Memory B cell (primary cell): ENCODE measurements at regions not wholly inside any gene's neighbourhood (a gene's known extent, or its start where the extent isn't known, plus 50 kb on each side); places are given as distances from the start of the nearest gene placed in this dataset.
A peak's percentile ranks its signal among the peaks of the same experiment; 100 is the strongest.

Experiments
- ATAC-seq: fragments of 150-1000 bp; cut with Tn5 transposase; 2 replicates; pipeline ENCODE4 v1.10.0; 2021; ENCODE audit warnings: low read depth, mild to moderate bottlenecking, moderate library complexity
- DNase-seq, 2 donors: peaks; one replicate each; pipeline ENCODE4 v3.0.0; 2022; ENCODE audit warnings: low spot score in 2 of 2
- H3K27ac Mint-ChIP-seq: one replicate; pipeline ENCODE4 v1.8.0; 2022; ENCODE audit warnings: mild to moderate bottlenecking, moderate library complexity, mixed read lengths
- H3K27me3 Mint-ChIP-seq: one replicate; pipeline ENCODE4 v1.8.0; 2022; ENCODE audit warnings: mixed read lengths
- H3K36me3 Mint-ChIP-seq: one replicate; pipeline ENCODE4 v1.8.0; 2022; ENCODE audit warnings: mild to moderate bottlenecking, mixed read lengths
- H3K4me1 Mint-ChIP-seq: one replicate; pipeline ENCODE4 v1.8.0; 2022; ENCODE audit warnings: mixed read lengths
- H3K4me3 Mint-ChIP-seq: one replicate; pipeline ENCODE4 v1.8.0; 2022; ENCODE audit warnings: mild to moderate bottlenecking, moderate library complexity, mixed read lengths
- H3K9me3 Mint-ChIP-seq: one replicate; pipeline ENCODE4 v1.8.0; 2022; ENCODE audit warnings: mixed read lengths

DNA sequence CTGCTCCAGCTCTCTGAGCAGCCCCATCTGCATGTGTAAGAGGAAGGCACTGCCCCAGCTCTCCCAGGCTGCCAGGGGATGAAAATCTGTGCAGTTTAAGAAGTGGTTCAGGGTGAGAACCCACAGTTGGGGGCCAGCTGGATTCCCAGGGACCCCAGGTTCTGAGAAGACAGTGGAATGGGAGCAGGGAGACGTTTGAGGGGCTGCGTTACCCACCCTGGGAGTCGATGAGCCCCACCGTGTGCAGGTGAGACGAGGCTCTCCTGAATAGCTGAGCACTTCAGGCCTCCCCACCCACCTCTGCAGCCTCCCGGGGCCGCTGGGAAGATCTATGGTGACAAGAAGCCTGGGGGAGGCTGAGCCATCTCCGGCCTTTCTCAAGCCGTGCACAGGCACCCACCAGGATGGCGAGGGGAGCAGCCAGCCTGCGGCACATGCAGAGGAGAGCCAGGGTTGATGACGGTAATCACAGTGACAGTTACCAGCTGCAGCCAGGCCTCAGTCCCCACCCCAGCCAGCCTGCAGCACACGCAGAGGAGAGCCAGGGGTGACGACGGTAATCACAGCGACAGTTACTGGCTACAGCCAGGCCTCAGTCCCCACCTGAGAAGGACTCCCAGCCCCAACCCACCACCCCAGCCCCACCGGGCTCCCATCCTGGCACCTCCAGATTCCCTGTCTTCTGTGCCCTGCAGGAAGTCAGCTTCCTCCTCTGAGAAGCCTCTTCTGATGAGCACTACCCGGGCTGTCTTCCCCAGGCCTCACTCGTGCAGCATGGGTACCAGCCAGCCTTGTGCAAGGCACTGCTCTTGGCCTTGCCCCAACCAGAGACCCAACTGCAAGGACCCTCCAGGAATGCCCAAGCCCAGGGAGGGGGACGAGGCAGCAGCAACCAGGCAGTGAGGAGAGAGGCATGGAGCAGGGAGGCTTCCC, 150.8 kb upstream of the PPP1R26 start:
- Mint-ChIP-seq H3K4me3 (no peak overlapping the region), H3K36me3 (no peaks in the 10 kb centered on the region), H3K4me1 (no peaks in the 10 kb centered on the region), H3K27me3 (peaks cover 6% of the 10 kb centered on the region), H3K27ac (no peak overlapping the region), H3K9me3 (no peaks in the 10 kb centered on the region)
- no peak for ATAC-seq
- DNase-seq: peak in 1 of 2 donors; percentile 5

DNA sequence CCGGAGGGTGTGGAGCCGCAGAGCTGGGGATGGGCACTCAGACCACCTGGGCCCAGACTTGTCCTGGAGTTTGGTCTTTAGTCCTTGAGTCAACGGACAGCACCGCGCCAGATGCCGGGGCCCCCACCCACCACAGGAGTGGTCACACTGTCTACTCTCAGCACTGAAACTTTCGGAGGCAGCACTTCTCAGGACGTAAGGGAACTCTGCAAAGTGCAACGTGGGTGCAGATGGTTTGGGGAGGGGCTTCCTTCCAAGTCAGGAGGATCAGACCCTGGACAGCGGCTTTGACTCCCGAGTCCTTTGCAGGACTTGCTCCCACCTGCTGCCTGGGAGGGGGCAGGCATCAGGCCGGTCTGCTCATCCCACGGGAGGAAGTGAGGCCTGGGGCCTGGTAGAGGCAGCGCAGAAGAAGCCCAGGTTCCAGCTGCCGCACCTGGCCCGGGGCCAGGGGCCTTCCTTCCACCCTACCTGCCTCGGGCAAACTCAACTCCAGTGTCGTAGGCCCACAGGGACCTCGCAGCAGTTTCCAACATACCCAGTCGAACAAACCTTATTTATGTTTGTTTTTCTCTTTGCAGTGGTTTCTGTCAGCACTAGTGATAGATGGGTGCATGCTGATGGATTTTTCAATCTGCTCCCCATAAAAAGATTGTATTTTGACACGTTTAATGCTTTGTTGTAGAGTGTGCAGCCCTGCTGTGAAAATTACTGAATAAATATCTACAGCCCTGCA, 149.8 kb upstream of the PPP1R26 start:
- Mint-ChIP-seq H3K27ac (no peak overlapping the region), H3K36me3 (no peaks in the 10 kb centered on the region), H3K4me1 (no peaks in the 10 kb centered on the region), H3K4me3 (no peak overlapping the region), H3K27me3 (peaks cover 6% of the 10 kb centered on the region), H3K9me3 (no peaks in the 10 kb centered on the region)
- DNase-seq: peak in 1 of 2 donors; percentile 5
- ATAC-seq: no peak

DNA sequence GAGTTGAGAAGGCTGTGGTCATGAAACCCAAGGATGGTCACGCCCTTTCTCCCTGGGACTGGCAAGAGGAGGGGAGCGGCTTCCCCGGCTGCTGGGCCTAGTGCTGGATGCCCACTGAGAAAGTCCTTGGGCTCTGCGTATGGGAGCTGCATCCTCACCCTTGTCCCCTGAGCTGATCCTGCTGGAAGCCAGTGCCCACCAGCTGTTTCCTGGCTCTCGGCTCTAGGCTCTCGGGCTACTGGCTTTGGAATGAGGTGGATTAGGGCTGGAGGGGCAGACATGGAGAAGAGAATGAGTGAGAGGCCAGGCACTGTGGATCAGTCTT, 149.3 kb upstream of the PPP1R26 start:
- no peaks in the 10 kb centered on the region for H3K9me3 Mint-ChIP-seq
- H3K4me3 Mint-ChIP-seq: no peak overlapping the region
- no peaks in the 10 kb centered on the region for H3K4me1 Mint-ChIP-seq
- ATAC-seq: no peak
- no peaks in the 10 kb centered on the region for H3K36me3 Mint-ChIP-seq
- H3K27ac Mint-ChIP-seq: no peak overlapping the region
- peak in 1 of 2 donors; percentile 3 for DNase-seq
- peaks cover 6% of the 10 kb centered on the region for H3K27me3 Mint-ChIP-seq

DNA sequence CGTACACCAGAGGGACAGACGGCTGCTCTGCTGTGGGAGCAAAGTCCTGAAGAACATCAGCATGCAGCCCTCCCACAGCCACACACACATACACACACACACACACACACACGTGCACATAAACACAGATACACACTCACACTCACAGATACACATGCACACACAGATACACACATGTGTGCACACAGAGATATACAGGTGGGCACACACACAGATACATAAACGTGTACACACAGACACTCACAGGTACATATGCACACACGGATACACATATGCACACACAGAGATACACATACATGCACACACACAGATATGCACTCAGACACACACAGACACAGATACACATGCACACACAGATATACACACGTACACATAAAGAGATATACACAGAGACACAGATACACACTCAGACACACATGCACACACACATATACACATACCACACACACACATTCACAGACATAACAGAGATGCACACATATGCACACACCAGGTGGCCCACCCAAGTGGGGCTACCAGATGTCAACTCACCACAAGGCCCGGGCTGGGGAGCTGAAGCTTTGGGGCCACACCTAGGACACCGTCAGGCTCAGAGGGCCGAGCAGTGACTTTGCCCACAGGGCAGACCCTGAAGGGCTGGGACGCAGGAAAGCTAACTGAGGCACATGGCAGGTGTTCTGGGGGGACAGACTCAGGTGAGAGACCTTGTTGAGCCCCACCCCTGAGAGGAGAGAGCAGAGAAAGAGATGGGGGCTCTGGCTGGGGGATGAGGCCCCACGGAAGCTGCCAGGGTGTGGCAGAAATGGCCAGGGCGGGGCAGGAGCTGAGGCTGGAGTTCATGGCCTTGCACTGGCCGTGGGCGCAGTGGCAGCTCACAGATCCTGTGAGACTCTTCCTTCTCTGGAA, 148.6 kb upstream of the PPP1R26 start:
- Mint-ChIP-seq H3K4me3 (no peak overlapping the region), H3K27ac (no peak overlapping the region), H3K36me3 (no peaks in the 10 kb centered on the region), H3K9me3 (no peaks in the 10 kb centered on the region), H3K4me1 (no peaks in the 10 kb centered on the region), H3K27me3 (peaks cover 6% of the 10 kb centered on the region)
- DNase-seq: peak in 1 of 2 donors; percentile 4
- ATAC-seq: no peak

DNA sequence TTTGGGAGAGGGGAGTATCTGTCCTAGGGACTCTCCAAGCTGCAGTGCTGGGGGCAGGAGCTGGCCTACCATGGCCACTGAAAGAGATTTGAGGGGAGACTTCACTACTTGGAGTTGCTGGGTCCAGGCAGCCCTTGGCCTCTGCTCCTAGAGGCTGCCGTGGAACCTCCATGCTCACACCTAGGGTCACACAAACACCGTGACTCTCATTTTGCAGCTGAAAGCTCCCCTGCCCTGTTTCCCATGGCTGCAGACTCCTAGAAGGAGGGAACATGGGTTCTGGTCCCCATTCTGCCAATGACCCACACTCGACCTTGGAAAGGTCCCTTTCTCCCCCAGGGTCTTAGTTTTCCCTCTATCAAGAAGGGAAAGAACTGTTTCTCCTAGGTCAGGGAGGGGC, 147.1 kb upstream of the PPP1R26 start:
- Mint-ChIP-seq H3K9me3 (peaks cover 3% of the 10 kb centered on the region), H3K4me3 (no peak overlapping the region), H3K36me3 (no peaks in the 10 kb centered on the region), H3K27ac (no peak overlapping the region), H3K27me3 (peaks cover 10% of the 10 kb centered on the region), H3K4me1 (no peaks in the 10 kb centered on the region)
- DNase-seq (peak in 1 of 2 donors; percentile 6), ATAC-seq (no peak)

DNA sequence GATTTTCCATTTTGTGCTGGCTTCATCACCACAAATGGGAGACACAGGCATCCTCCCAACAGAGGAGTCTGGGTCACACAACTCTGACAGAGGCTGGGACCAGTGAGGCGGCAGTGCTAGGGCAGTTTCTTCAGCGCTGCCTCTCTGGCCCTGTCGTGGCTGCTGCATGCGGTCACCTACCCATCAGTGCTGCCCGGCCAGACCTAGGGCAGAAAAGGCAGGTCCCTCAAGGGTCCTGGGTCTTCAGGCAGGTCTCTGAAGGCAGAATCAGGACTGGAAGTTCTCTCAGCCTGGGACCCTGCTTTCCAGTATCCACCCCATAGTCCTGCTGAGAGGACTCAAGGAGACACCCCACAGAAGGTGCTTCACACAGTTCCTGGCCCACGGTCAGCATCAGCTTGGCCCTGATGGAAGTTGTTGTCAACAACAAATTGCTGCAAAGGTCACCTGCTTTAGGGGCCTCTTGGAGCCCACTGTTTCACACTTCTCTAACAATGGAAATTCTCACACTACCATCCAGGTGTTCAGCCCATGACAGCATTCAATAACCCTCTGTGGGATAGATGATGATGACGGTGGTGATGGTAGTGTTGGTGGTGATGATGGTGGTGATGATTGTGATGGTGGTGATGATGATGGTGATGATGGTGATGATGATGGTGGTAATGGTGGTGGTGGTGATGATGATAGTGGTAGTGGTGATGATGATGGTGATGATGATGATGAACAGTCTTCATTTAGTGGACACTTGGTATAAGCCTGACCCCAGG, 146.4 kb upstream of the PPP1R26 start:
- no peak overlapping the region for H3K4me3 Mint-ChIP-seq
- peaks cover 7% of the 10 kb centered on the region for H3K27me3 Mint-ChIP-seq
- H3K4me1 Mint-ChIP-seq: no peaks in the 10 kb centered on the region
- peaks cover 3% of the 10 kb centered on the region for H3K9me3 Mint-ChIP-seq
- H3K36me3 Mint-ChIP-seq: no peaks in the 10 kb centered on the region
- DNase-seq: no peak
- H3K27ac Mint-ChIP-seq: no peak overlapping the region
- no peak for ATAC-seq

DNA sequence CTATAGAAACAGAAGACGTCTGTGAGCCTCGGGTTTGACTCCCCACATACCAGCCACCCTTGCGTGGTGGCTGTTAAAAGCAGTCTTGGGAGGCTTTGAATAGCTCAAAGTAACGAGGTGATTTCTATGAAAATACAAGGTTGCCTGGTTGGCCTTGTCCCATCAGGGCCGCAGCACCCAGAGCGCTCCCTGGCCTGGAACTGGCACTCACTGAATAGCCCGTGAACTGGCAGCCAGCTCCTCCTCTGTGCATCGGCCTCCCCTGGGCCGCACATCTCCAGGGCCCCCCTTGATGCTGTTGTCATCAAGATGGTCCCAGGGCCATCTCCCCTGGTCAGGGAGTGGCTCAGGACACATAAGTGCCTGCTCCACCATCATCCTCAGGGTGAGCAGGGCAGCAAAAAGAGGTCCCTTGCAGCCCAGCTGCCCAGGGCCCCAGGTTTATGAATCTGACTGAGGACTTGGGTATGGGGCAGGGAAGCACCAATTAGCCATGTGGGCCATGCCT, 144.6 kb upstream of the PPP1R26 start:
- H3K9me3 Mint-ChIP-seq: peaks cover 3% of the 10 kb centered on the region
- no peaks in the 10 kb centered on the region for H3K4me1 Mint-ChIP-seq
- H3K27ac Mint-ChIP-seq: no peak overlapping the region
- ATAC-seq: no peak
- no peak overlapping the region for H3K4me3 Mint-ChIP-seq
- no peaks in the 10 kb centered on the region for H3K36me3 Mint-ChIP-seq
- peak in 1 of 2 donors; percentile 5 for DNase-seq
- peaks cover 8% of the 10 kb centered on the region for H3K27me3 Mint-ChIP-seq

DNA sequence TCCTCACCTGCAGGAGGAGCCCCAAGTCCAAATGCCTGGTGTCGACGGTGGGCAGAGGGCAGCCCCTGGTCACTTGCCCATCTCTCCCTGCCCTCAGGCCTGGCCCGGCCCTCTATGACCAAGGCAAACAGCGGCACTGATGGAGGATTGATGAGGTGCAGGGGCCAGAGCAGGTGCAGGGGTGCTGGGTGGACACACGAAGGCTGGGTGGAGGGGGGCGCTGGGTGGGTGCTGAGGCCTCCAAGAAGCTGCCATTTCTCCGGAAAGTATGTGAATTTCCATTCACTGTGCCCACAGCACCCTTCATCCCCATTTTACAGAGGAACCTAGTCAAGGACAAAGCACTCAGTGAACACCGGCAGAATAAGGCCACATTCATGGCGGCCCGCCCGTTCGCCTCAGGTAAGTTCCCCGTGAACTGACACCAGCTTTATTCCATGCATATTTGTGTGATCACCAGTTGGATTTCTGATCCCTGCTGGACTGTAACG, 143.8 kb upstream of the PPP1R26 start:
- DNase-seq (peak in 1 of 2 donors; percentile 5), ATAC-seq (no peak)
- Mint-ChIP-seq H3K36me3 (no peaks in the 10 kb centered on the region), H3K27ac (no peak overlapping the region), H3K27me3 (peaks cover 8% of the 10 kb centered on the region), H3K4me1 (no peaks in the 10 kb centered on the region), H3K9me3 (peaks cover 3% of the 10 kb centered on the region), H3K4me3 (no peak overlapping the region)

DNA sequence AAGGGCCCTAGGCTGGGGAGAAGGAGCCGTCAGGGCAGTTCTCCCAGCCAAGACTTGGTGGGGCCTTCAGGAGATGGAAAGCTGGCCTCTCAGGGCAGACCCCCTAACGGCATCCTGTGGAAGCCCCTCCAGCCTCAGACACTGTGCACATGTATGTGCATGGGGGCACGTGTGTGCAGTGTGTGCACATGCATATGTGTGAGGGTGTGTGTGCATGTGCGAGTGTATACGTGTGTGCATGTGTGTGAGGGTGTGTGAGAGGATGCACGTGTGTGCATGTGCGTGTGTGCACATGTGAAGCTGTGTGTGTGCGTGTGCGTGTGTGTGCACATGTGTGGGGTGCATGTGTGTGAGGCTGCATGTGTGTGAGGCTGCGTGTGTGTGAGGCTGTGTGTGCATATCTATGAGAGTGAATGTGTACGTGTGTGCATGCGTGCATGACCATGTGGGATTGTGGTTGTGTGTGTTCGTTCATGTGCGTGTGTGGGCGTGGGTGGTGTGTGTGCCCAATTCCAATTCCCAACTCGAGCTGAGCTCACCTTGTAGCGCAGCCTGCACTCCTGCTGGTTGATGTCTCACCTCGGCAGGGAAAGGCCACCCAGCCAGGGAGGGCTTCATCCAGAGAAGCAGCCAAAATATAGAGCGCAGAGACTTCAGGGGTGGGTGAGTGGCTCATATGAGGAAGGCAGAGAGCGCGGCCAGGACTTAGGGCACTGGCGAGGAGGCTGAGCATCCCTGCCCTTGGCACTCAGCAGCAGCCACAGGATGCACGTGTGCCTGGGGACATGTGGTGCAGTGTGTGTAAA, 142.7 kb upstream of the PPP1R26 start:
- H3K4me1 Mint-ChIP-seq: no peaks in the 10 kb centered on the region
- H3K36me3 Mint-ChIP-seq: no peaks in the 10 kb centered on the region
- ATAC-seq (no peak), DNase-seq (peak in 1 of 2 donors; percentile 4)
- H3K27ac Mint-ChIP-seq: no peak overlapping the region
- peaks cover 3% of the 10 kb centered on the region for H3K9me3 Mint-ChIP-seq
- H3K27me3 Mint-ChIP-seq: peaks cover 5% of the 10 kb centered on the region
- H3K4me3 Mint-ChIP-seq: no peak overlapping the region

DNA sequence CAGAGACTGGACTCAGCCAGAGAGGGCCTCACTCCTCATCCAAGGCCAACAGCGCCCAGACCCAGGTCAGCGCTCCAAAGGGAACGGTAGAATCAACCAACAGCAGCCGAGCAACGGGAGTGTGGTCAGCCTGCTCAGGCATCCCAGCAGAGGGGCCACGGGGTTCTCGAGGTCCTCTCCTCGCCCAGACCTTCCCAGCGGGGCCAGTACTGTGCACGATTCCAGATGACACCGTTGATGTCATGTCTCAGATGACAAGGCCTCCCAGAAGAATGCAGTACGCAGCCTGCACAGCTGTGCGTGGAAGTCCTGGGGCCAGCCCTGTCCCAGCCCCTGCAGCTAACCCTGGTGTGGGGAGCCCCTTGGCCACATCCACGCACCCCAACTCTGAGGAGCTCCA, 141.0 kb upstream of the PPP1R26 start:
- ATAC-seq: no peak

DNA sequence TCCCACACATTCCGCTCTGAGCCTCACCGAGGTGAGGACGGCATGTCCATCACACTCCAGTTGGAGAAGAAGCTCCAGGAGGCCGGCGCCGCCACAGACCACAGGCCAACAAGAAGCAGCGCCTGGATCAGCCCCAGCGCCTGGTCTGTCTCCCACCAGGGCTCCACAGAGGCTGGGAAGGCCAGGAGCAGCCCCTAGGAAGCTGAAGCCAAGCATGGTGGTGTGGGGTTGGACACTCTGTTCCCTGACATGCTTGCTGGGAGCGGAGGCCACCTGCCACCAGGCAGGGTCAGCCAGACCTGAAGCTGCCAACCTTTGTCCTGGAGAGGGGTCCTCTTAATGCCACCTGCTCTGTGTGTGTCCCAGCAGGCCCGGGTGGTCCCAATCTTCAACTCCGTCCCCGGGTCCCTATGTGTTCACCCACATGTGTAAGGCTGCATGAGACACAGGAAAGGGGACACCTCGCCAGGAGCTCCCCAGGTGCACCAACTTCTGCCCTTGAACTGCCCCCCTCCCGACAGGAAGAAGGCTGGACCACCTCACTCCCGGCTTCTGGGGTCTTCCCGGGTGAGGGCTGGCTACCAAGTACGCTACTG, 140.1 kb upstream of the PPP1R26 start:
- no peaks in the 10 kb centered on the region for H3K36me3 Mint-ChIP-seq
- H3K27me3 Mint-ChIP-seq: peaks cover 5% of the 10 kb centered on the region

More for the DNA sequence above, 141.0 kb upstream of the PPP1R26 start:
- H3K36me3 Mint-ChIP-seq: no peaks in the 10 kb centered on the region
- peaks cover 3% of the 10 kb centered on the region for H3K9me3 Mint-ChIP-seq
- no peak for DNase-seq
- H3K4me3 Mint-ChIP-seq: no peak overlapping the region
- H3K27me3 Mint-ChIP-seq: peaks cover 5% of the 10 kb centered on the region
- H3K27ac Mint-ChIP-seq: no peak overlapping the region
- H3K4me1 Mint-ChIP-seq: no peaks in the 10 kb centered on the region

DNA sequence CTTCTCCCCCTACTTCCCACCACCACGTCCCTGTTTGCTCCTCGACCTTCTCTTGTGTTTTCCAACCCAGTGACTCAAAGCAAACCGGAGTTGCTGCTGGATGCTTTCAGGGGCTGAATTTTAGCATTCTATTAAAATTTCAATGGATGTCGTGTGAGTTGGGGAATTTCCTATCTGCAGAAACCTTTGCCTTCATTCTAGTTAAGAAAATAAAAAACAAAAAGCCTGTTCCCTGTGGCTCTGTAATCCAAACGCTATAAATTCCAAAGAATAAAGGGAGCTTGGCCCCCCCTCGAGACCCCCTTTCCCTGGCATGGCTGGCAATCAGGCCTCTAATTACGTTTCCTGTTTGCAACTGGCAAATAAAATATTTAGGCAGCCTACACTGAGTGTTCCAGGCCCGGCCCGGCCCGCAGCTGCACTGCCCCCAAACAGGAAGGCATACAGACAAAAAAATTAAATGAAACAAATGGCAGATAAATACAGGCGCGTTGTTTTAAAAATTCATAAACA, 139.4 kb upstream of the PPP1R26 start:
- H3K27me3 Mint-ChIP-seq: peaks cover 10% of the 10 kb centered on the region
- no peak overlapping the region for H3K27ac Mint-ChIP-seq
- H3K9me3 Mint-ChIP-seq: peaks cover 3% of the 10 kb centered on the region
- H3K36me3 Mint-ChIP-seq: no peaks in the 10 kb centered on the region
- DNase-seq (no peak), ATAC-seq (no peak)
- H3K4me3 Mint-ChIP-seq: no peak overlapping the region
- H3K4me1 Mint-ChIP-seq: no peaks in the 10 kb centered on the region

More for the DNA sequence above, 140.1 kb upstream of the PPP1R26 start:
- H3K9me3 Mint-ChIP-seq: peaks cover 3% of the 10 kb centered on the region
- DNase-seq (no peak), ATAC-seq (no peak)
- H3K27ac Mint-ChIP-seq: no peak overlapping the region
- no peaks in the 10 kb centered on the region for H3K4me1 Mint-ChIP-seq
- H3K4me3 Mint-ChIP-seq: no peak overlapping the region
